PC-9 (cell line): ENCODE measurements at regions not wholly inside any gene's neighbourhood (a gene's known extent, or its start where the extent isn't known, plus 50 kb on each side); places are given as distances from the start of the nearest gene placed in this dataset.

Experiments
- BruUV-seq: library from RNA; stranded (reverse); fragments of 400-500 nt; replicated peaks from 2 replicates; lab custom pipeline; 2021; lab: Mats Ljungman, UMichigan
- CTCF ChIA-PET: fragments of 300-600 bp; sonication (Branson Sonifier 250); formaldehyde crosslinking; loops from one replicate; lab custom pipeline; 2022; ENCODE audit warnings: antibody characterized with exemption; lab: Charles Lee
- POLR2A ChIA-PET: fragments of 300-600 bp; sonication (Branson Sonifier 250); formaldehyde crosslinking; loops from one replicate; lab custom pipeline; 2022; ENCODE audit warnings: antibody characterized with exemption; ENCODE audit not compliant: unreplicated experiment; lab: Charles Lee
- DNase-seq, 2 experiments: peaks; one replicate each; pipeline versions ENCODE4 v3.0.0 to v3.0.0-alpha.2; 2015 to 2022; ENCODE audit warnings: mixed read lengths in 1 of 2
- H2AFZ ChIP-seq: fragments of 200-600 bp; sonication (generic); 2 replicates; pipeline ENCODE4 v1.8.1; 2017; ENCODE audit warnings: antibody characterized with exemption
- H3F3A ChIP-seq: fragments of 200-600 bp; sonication (generic); 2 replicates; pipeline ENCODE4 v1.8.1; 2017; ENCODE audit warnings: antibody characterized with exemption, mild to moderate bottlenecking, low read depth; ENCODE audit not compliant: insufficient read depth
- H3K27ac ChIP-seq: fragments of 200-600 bp; sonication (generic); 2 replicates; pipeline ENCODE4 v1.6.1; 2016; ENCODE audit warnings: mixed run types
- H3K27me3 ChIP-seq: fragments of 200-600 bp; sonication (generic); 2 replicates; pipeline ENCODE4 v1.6.1; 2016; ENCODE audit warnings: low read depth, mixed run types; ENCODE audit not compliant: insufficient read depth
- H3K36me3 ChIP-seq: fragments of 200-600 bp; sonication (generic); 2 replicates; pipeline ENCODE4 v1.6.1; 2016; ENCODE audit warnings: low read depth, mixed run types
- H3K4me1 ChIP-seq: fragments of 200-600 bp; sonication (generic); replicated peaks from 2 replicates; pipeline ENCODE4 v1.6.1; 2016; ENCODE audit warnings: mixed run types; ENCODE audit not compliant: insufficient read depth
- H3K4me2 ChIP-seq: fragments of 200-600 bp; sonication (generic); 2 replicates; pipeline ENCODE4 v1.6.1; 2017; ENCODE audit warnings: mixed run types
- H3K4me3 ChIP-seq: fragments of 200-600 bp; sonication (generic); 2 replicates; pipeline ENCODE4 v1.6.1; 2016; ENCODE audit warnings: mixed run types
- H3K79me2 ChIP-seq: fragments of 200-600 bp; sonication (generic); 2 replicates; pipeline ENCODE4 v1.6.1; 2017; ENCODE audit warnings: low read depth, mixed run types
- H3K9me2 ChIP-seq: fragments of 200-600 bp; sonication (generic); 2 replicates; pipeline ENCODE4 v1.8.1; 2017; ENCODE audit warnings: mild to moderate bottlenecking; ENCODE audit not compliant: insufficient read depth
- H3K9me3 ChIP-seq: fragments of 200-600 bp; sonication (generic); 2 replicates; pipeline ENCODE4 v1.8.1; 2016; ENCODE audit warnings: low read depth; ENCODE audit not compliant: insufficient read depth
- H4K20me1 ChIP-seq: fragments of 200-600 bp; sonication (generic); 2 replicates; pipeline ENCODE4 v1.8.1; 2017; ENCODE audit not compliant: insufficient read depth
- CTCF ChIP-seq: fragments of 200-600 bp; sonication (generic); conservative IDR thresholded peaks from 2 replicates; pipeline ENCODE4 v1.6.1; 2017; ENCODE audit warnings: mixed run types, antibody characterized with exemption, mild to moderate bottlenecking, moderate library complexity
- EZH2 ChIP-seq: fragments of 200-600 bp; sonication (generic); IDR thresholded peaks from 2 replicates; pipeline ENCODE4 v1.8.0; 2017; ENCODE audit warnings: antibody characterized with exemption, low read depth
- intact Hi-C: fragments of 100-400 bp; cut with micrococcal nuclease; formaldehyde crosslinking; loops from one replicate; pipeline ENCODE4 v1.10.0; 2022; ENCODE audit not compliant: unreplicated experiment

- no peak for DNase-seq
- intact Hi-C loops: no loop called here
- Histone ChIP-seq H3K27ac (no peak overlapping the region), H2AFZ (no peak overlapping the region), H3K4me3 (no peak overlapping the region), H3F3A (no peaks in the 10 kb centered on the region), H3K36me3 (no peaks in the 10 kb centered on the region), H3K79me2 (no peaks in the 10 kb centered on the region), H3K9me2 (no peaks in the 10 kb centered on the region), H3K27me3 (no peaks in the 10 kb centered on the region), H3K4me2 (no peak overlapping the region), H4K20me1 (no peaks in the 10 kb centered on the region), H3K4me1 (no peaks in the 10 kb centered on the region), H3K9me3 (no peaks in the 10 kb centered on the region)
- POLR2A ChIA-PET: no interaction called here
- TF ChIP-seq CTCF (no peak), EZH2 (no peak)
- CTCF ChIA-PET: no interaction called here
- no TSS peak for BruUV-seq
These were observed 149.5 kb upstream of the NPY start for GRCh38 chr7:24134535-24134934.

DNA sequence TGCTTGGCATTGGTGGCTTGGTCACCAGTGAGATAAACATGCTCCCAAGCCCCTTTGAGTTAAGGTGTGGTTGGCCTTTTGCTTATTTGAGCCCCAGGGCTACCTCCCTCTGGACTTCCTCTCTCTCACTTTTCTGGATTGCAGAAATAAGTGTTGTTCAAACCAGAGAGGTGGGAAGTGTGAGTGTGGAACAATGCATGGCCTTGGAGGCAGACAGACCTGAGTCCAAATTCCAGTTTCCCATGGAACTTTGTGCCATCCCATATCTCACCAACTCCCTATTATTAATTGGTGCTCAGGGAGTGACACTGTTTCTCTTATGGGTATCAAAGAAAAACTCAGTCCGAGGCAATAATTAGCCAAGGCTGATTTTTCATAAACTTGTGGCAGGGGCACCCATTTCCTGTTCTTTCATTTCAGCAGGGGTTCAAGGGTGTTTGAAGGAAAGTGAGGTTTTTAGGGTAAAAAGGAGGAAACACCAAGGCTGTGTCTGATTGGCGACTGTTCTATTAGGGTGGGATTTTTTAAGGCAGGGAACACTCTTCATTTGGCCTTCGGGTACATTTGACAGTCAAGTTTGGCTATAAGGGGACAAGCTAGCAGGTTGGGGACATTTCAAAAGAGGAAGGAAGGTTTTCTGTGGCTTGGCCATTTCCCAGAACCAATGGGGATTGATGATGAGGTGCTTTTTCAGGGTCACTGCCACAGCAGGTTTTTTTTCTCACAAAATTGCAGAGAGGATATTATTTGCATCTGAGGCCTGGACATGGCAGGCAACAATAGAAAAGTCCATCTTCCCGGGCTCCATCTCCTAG is 148.8 kb upstream of the NPY start:
- no peak overlapping the region for H3K4me2 ChIP-seq
- no peaks in the 10 kb centered on the region for H4K20me1 ChIP-seq
- H2AFZ ChIP-seq: no peak overlapping the region
- H3K79me2 ChIP-seq: no peaks in the 10 kb centered on the region
- no TSS peak for BruUV-seq
- H3K27ac ChIP-seq: no peak overlapping the region
- no peak for TF ChIP-seq EZH2
- no peak for TF ChIP-seq CTCF
- H3K27me3 ChIP-seq: no peaks in the 10 kb centered on the region
- ChIA-PET CTCF (no interaction called here), POLR2A (no interaction called here)
- DNase-seq: no peak
- H3K9me2 ChIP-seq: no peaks in the 10 kb centered on the region
- H3K4me1 ChIP-seq: no peaks in the 10 kb centered on the region
- no peak overlapping the region for H3K4me3 ChIP-seq
- no peaks in the 10 kb centered on the region for H3F3A ChIP-seq
- intact Hi-C loops: no loop called here
- H3K9me3 ChIP-seq: no peaks in the 10 kb centered on the region
- no peaks in the 10 kb centered on the region for H3K36me3 ChIP-seq

DNA sequence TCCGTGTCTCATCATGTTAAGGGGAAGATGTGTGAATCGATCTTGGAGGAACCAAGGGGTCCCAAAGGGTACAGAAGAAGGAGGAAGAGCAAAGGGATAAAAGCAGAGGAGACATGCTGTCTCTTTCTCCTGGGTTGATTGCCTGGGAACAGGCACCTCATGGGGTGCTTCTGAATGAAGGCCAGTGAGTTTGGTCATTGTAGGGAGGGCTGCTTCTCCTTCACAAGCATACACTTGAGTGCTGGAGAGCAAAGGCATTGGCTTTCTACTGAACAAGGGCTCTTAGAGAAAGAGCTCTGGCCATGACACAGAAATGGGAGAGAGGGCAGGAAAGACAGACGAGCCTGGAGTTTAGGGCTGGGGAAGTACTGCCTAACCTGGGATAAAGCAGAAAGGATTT is 146.7 kb upstream of the NPY start:
- H3K4me1 ChIP-seq: no peaks in the 10 kb centered on the region
- H4K20me1 ChIP-seq: no peaks in the 10 kb centered on the region
- H3K9me3 ChIP-seq: no peaks in the 10 kb centered on the region
- H3K27me3 ChIP-seq: no peaks in the 10 kb centered on the region
- no TSS peak for BruUV-seq
- H3K79me2 ChIP-seq: no peaks in the 10 kb centered on the region
- no peaks in the 10 kb centered on the region for H3F3A ChIP-seq
- H3K4me3 ChIP-seq: no peak overlapping the region
- H3K36me3 ChIP-seq: no peaks in the 10 kb centered on the region
- H3K9me2 ChIP-seq: no peaks in the 10 kb centered on the region
- TF ChIP-seq CTCF (no peak), EZH2 (no peak)
- ChIA-PET CTCF (no interaction called here), POLR2A (no interaction called here)
- intact Hi-C loops: no loop called here
- H3K4me2 ChIP-seq: no peak overlapping the region
- no peak overlapping the region for H2AFZ ChIP-seq
- no peak for DNase-seq
- no peak overlapping the region for H3K27ac ChIP-seq
